Spinal cord (tissue), 9 donors: ENCODE measurements at regions not wholly inside any gene's neighbourhood (a gene's known extent, or its start where the extent isn't known, plus 50 kb on each side); places are given as distances from the start of the nearest gene placed in this dataset.

Source experiments
- DNase-seq, 6 donors: peaks; one replicate each; pipeline versions ENCODE4 v3.0.0 to v3.0.0-alpha.2; 2013 to 2015; ENCODE audit warnings: low spot score in 6 of 6, low read depth in 4 of 6
- H3K27ac ChIP-seq: one replicate; pipeline ENCODE4 v1.5.1; 2013; ENCODE audit warnings: low read depth, low read length, control low read depth
- H3K27me3 ChIP-seq: one replicate; pipeline ENCODE4 v1.6.1; 2013; ENCODE audit warnings: low read length; ENCODE audit not compliant: control insufficient read depth, insufficient read depth
- H3K36me3 ChIP-seq: one replicate; pipeline ENCODE4 v1.6.1; 2013; ENCODE audit warnings: low read length; ENCODE audit not compliant: control insufficient read depth, insufficient read depth
- H3K4me1 ChIP-seq: one replicate; pipeline ENCODE4 v1.6.1; 2013; ENCODE audit warnings: low read length; ENCODE audit not compliant: control insufficient read depth, insufficient read depth
- H3K4me3 ChIP-seq: one replicate; pipeline ENCODE4 v1.5.1; 2013; ENCODE audit warnings: low read depth, low read length, control low read depth
- H3K9me3 ChIP-seq: one replicate; pipeline ENCODE4 v1.6.1; 2013; ENCODE audit warnings: low read length; ENCODE audit not compliant: control insufficient read depth, insufficient read depth
- WGBS: methylation state at CpG from one replicate; pipeline ENCODE4 v1.1.5; 2013; ENCODE audit warnings: missing lambda C conversion rate; ENCODE audit not compliant: insufficient coverage; 5-methylcytosine and 5-hydroxymethylcytosine counted together
- donor health status: healthy.

DNA sequence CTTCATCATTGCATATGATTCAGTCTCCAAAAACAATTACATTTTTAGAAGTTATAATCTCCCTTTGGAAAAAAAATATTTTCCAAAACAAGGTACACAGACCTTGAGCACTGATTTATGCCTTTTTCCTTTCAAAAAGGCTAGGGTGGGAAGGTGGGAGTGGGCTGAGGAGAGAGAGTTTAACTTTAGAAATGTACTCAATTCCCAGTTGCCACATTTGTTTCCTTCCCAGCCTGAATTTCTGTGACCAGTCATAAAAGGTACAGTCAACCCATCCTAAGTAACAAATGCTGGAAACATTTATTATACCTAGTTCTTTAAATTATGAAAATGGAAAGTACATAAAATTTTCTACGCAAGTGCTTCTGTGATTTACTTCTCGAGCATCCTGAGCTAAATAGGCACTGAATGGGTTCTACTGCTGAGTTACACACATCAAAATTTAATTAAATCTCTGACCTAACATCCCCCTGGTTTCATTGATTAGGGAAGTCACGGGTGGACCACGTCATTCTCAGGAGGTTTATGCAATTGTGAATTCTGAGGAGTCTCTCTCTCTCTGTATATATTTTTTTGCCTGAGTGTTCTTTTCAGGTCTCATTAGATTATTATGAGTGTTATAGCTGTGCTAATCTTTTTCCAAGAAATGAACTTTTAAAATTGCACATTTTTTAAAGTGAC lies 371.8 kb downstream of the BTG1 start:
- WGBS, result no CpG with 5 or more reads among the region's 4 CpGs
- H3K27me3 ChIP-seq, result no peaks in the 10 kb centered on the region
- peak in 2 of 6 donors; percentile 5 to 82 for DNase-seq
- no peak overlapping the region for H3K27ac ChIP-seq
- no peak overlapping the region for H3K4me3 ChIP-seq
- no peaks in the 10 kb centered on the region for H3K36me3 ChIP-seq
- H3K9me3 ChIP-seq, result no peaks in the 10 kb centered on the region
- H3K4me1 ChIP-seq, result no peaks in the 10 kb centered on the region

GRCh38 chr12:91772411-91772810 lies 373.2 kb downstream of the BTG1 start:
- no peak overlapping the region for H3K4me3 ChIP-seq
- no peaks in the 10 kb centered on the region for H3K27me3 ChIP-seq
- H3K36me3 ChIP-seq, result no peaks in the 10 kb centered on the region
- no peaks in the 10 kb centered on the region for H3K4me1 ChIP-seq
- no CpG with 5 or more reads among the region's 2 CpGs for WGBS
- no peaks in the 10 kb centered on the region for H3K9me3 ChIP-seq
- H3K27ac ChIP-seq, result no peak overlapping the region
- DNase-seq, result no peak

GRCh38 chr12:91769736-91770135 lies 375.9 kb downstream of the BTG1 start:
- H3K4me1 ChIP-seq, result no peaks in the 10 kb centered on the region
- H3K27ac ChIP-seq, result no peak overlapping the region
- H3K27me3 ChIP-seq, result no peaks in the 10 kb centered on the region
- H3K36me3 ChIP-seq, result no peaks in the 10 kb centered on the region
- no peak for DNase-seq
- H3K9me3 ChIP-seq, result no peaks in the 10 kb centered on the region
- 94% methylated on average over 2 of the region's 2 CpGs for WGBS
- no peak overlapping the region for H3K4me3 ChIP-seq

GRCh38 chr12:91767237-91767636 lies 378.4 kb downstream of the BTG1 start:
- Histone ChIP-seq H3K9me3 (no peaks in the 10 kb centered on the region), H3K4me3 (no peak overlapping the region), H3K4me1 (no peaks in the 10 kb centered on the region), H3K27ac (no peak overlapping the region), H3K36me3 (no peaks in the 10 kb centered on the region), H3K27me3 (no peaks in the 10 kb centered on the region)
- WGBS, result no CpG with 5 or more reads among the region's 1 CpG
- no peak for DNase-seq

DNA sequence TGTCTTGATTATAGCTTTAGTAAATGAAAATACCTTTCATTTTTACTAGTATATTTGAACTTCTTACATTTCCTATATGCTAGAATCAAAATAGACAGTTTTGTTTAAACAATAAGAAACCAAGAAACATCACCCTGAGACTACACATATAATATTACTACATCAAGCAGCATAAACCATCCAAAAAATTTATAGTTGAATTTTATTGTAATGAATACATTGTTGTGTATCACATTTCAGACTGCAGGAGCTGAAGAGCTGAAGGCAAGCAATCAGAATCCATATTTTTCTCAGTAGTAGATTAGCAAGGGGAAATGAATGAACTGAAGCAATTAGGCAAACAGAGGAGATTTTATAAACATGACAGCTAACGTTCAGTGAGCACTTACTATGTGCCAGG lies 379.2 kb downstream of the BTG1 start:
- Histone ChIP-seq H3K27ac (no peak overlapping the region), H3K27me3 (no peaks in the 10 kb centered on the region), H3K9me3 (no peaks in the 10 kb centered on the region), H3K4me3 (no peak overlapping the region), H3K36me3 (no peaks in the 10 kb centered on the region), H3K4me1 (no peaks in the 10 kb centered on the region)
- WGBS, result 100% methylated on average over 1 of the region's 1 CpG
- peak in 1 of 6 donors; percentile 38 for DNase-seq

DNA sequence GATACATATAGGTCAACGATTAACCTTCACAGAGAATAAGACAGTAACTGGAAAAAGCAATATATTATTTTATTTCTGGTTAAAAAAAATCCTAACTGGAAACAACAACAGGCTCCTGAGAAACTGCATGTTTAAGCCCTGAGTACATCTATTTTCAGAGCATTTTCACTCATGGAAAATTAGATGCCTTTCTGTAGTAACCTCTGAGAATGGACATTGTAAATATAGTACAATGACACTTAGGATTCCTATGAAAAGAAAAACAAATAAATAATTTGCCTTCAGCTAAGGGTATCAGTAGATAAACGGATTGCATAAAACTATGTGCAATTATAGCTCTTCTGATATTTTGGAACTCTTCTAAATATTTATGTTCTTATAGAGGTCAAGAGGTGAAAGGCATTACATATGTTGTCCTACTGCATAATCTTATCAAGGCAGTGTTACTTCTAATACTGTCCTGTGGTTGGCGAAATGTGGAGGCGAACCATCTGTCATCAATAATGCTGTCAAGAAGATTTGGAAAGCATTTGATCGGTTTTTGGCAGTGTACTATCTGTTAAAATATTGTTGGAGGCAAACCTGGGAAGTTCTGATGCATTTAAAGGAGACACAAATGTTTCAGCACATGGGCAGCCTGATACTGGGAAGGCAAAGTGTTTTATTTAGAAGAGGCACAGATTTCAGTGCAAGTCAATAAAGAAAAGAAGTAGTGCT lies 381.8 kb downstream of the BTG1 start:
- 83% methylated on average over 3 of the region's 5 CpGs for WGBS
- Histone ChIP-seq H3K36me3 (no peaks in the 10 kb centered on the region), H3K27ac (no peak overlapping the region)

DNA sequence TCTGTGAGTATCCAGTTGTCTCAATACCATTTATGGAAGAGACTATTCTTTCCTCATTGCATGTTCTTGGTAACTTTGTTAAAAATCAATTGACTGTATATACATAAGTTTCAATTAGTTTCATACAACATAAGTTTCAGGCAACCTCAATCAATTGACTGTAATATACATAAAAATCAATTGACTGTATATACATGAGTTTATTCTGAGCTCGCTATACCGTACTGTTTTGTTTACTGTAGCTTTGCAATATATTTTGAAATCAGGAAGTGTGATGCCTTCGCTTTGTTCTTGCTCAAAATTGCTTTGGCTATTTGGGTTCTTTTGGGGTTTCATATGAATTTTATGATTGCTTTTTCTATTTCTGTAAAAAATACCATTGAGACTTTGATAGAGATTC lies 392.0 kb downstream of the BTG1 start:
- Histone ChIP-seq H3K27me3 (no peaks in the 10 kb centered on the region), H3K36me3 (no peaks in the 10 kb centered on the region), H3K9me3 (peaks cover 6% of the 10 kb centered on the region), H3K4me3 (no peak overlapping the region), H3K27ac (no peak overlapping the region), H3K4me1 (no peaks in the 10 kb centered on the region)
- WGBS, result no CpG with 5 or more reads among the region's 3 CpGs
- DNase-seq, result no peak

More for the DNA sequence above, 381.8 kb downstream of the BTG1 start:
- H3K4me3 ChIP-seq, result no peak overlapping the region
- H3K9me3 ChIP-seq, result no peaks in the 10 kb centered on the region
- DNase-seq, result peak in 1 of 6 donors; percentile 95
- H3K27me3 ChIP-seq, result no peaks in the 10 kb centered on the region
- no peaks in the 10 kb centered on the region for H3K4me1 ChIP-seq

GRCh38 chr12:91746976-91747375 lies 398.7 kb downstream of the BTG1 start:
- Histone ChIP-seq H3K9me3 (no peaks in the 10 kb centered on the region), H3K4me1 (no peaks in the 10 kb centered on the region), H3K4me3 (no peak overlapping the region), H3K27ac (no peak overlapping the region), H3K27me3 (no peaks in the 10 kb centered on the region), H3K36me3 (no peaks in the 10 kb centered on the region)
- no peak for DNase-seq
- 100% methylated on average over 1 of the region's 1 CpG for WGBS

GRCh38 chr12:91744597-91744996 lies 401.0 kb downstream of the BTG1 start:
- Histone ChIP-seq H3K27ac (no peak overlapping the region), H3K36me3 (no peaks in the 10 kb centered on the region), H3K9me3 (no peaks in the 10 kb centered on the region), H3K27me3 (no peaks in the 10 kb centered on the region), H3K4me3 (no peak overlapping the region), H3K4me1 (no peaks in the 10 kb centered on the region)
- no CpG with 5 or more reads among the region's 2 CpGs for WGBS
- peak in 2 of 6 donors; percentile 23 to 45 for DNase-seq
